Transverse colon (tissue), 4 donors: ENCODE measurements at regions not wholly inside any gene's neighbourhood (a gene's known extent, or its start where the extent isn't known, plus 50 kb on each side); places are given as distances from the start of the nearest gene placed in this dataset.

Experiments
- EP300 ChIP-seq: sonication (generic); formaldehyde crosslinking; IDR thresholded peaks from one replicate; pipeline ENCODE4 v1.6.1; 2017; ENCODE audit warnings: antibody characterized with exemption, low read depth
- POLR2A ChIP-seq: fragments of 450-650 bp; IDR thresholded peaks from one replicate; pipeline ENCODE4 v1.6.1; 2016; ENCODE audit warnings: antibody characterized with exemption, mild to moderate bottlenecking, moderate library complexity
- POLR2AphosphoS5 ChIP-seq, 3 donors: sonication (generic); formaldehyde crosslinking; IDR thresholded peaks; one replicate each; pipeline ENCODE4 v1.6.1; 2016; ENCODE audit warnings: antibody characterized with exemption in 3 of 3
- TF ChIP-seq, protein P1 (sequence below), 5 experiments: fragments of 200-600 bp in 3 of 5; fragments of 450-650 bp in 2 of 5; sonication (generic) in 3 of 5; IDR thresholded peaks; 1 replicate in 2 of 5; 2 replicates in 3 of 5; pipeline ENCODE4 v1.5.1; 2016 to 2017; ENCODE audit warnings: antibody characterized with exemption in 5 of 5, inconsistent platforms in 3 of 5, mild to moderate bottlenecking in 2 of 5, moderate library complexity in 1 of 5

DNA sequence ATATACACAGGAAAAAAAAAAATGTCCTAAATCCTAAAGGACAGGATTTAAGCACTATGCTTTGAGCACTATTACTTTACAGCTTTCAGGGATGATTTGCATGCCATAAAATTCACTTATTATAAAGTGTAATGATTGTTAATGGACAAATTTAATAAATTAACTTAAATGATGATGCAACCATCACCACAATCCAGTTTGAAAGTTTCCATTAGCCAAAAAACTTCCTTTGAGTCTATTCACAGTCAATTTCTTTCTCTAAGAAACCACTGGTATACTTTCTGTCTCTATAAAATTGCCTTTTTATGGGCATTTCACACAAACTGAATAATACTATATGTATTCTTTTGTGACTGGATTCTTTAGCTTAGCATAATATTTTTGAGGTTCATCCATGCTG is 111.1 kb upstream of the RIOK3 start:
- TF ChIP-seq EP300 (no peak), POLR2AphosphoS5 (IDR thresholded peaks at IDR 0.05) (no peak), POLR2A (no peak)
- TF ChIP-seq, protein P1, sequence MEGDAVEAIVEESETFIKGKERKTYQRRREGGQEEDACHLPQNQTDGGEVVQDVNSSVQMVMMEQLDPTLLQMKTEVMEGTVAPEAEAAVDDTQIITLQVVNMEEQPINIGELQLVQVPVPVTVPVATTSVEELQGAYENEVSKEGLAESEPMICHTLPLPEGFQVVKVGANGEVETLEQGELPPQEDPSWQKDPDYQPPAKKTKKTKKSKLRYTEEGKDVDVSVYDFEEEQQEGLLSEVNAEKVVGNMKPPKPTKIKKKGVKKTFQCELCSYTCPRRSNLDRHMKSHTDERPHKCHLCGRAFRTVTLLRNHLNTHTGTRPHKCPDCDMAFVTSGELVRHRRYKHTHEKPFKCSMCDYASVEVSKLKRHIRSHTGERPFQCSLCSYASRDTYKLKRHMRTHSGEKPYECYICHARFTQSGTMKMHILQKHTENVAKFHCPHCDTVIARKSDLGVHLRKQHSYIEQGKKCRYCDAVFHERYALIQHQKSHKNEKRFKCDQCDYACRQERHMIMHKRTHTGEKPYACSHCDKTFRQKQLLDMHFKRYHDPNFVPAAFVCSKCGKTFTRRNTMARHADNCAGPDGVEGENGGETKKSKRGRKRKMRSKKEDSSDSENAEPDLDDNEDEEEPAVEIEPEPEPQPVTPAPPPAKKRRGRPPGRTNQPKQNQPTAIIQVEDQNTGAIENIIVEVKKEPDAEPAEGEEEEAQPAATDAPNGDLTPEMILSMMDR (IDR thresholded peaks at IDR 0.05) = no peak
